ENCODE measurements at regions not wholly inside any gene's neighbourhood (a gene's known extent, or its start where the extent isn't known, plus 50 kb on each side); places are given as distances from the start of the nearest gene placed in this dataset.

- no peak for ATAC-seq
- TF ChIP-seq ARNTL (CRISPR knock-in tag; IDR thresholded peaks at IDR 0.05; ENCODE audit: borderline replicate concordance, low read depth), result no peak
- TF ChIP-seq, protein P1, sequence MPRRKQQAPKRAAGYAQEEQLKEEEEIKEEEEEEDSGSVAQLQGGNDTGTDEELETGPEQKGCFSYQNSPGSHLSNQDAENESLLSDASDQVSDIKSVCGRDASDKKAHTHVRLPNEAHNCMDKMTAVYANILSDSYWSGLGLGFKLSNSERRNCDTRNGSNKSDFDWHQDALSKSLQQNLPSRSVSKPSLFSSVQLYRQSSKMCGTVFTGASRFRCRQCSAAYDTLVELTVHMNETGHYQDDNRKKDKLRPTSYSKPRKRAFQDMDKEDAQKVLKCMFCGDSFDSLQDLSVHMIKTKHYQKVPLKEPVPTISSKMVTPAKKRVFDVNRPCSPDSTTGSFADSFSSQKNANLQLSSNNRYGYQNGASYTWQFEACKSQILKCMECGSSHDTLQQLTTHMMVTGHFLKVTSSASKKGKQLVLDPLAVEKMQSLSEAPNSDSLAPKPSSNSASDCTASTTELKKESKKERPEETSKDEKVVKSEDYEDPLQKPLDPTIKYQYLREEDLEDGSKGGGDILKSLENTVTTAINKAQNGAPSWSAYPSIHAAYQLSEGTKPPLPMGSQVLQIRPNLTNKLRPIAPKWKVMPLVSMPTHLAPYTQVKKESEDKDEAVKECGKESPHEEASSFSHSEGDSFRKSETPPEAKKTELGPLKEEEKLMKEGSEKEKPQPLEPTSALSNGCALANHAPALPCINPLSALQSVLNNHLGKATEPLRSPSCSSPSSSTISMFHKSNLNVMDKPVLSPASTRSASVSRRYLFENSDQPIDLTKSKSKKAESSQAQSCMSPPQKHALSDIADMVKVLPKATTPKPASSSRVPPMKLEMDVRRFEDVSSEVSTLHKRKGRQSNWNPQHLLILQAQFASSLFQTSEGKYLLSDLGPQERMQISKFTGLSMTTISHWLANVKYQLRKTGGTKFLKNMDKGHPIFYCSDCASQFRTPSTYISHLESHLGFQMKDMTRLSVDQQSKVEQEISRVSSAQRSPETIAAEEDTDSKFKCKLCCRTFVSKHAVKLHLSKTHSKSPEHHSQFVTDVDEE (CRISPR knock-in tag; IDR thresholded peaks at IDR 0.05), result no peak
- no peak for TF ChIP-seq ZNF8 (CRISPR knock-in tag; IDR thresholded peaks at IDR 0.05)
- no peak for TF ChIP-seq ZNF70 (CRISPR knock-in tag; IDR thresholded peaks at IDR 0.05)
- TF ChIP-seq, protein P2, sequence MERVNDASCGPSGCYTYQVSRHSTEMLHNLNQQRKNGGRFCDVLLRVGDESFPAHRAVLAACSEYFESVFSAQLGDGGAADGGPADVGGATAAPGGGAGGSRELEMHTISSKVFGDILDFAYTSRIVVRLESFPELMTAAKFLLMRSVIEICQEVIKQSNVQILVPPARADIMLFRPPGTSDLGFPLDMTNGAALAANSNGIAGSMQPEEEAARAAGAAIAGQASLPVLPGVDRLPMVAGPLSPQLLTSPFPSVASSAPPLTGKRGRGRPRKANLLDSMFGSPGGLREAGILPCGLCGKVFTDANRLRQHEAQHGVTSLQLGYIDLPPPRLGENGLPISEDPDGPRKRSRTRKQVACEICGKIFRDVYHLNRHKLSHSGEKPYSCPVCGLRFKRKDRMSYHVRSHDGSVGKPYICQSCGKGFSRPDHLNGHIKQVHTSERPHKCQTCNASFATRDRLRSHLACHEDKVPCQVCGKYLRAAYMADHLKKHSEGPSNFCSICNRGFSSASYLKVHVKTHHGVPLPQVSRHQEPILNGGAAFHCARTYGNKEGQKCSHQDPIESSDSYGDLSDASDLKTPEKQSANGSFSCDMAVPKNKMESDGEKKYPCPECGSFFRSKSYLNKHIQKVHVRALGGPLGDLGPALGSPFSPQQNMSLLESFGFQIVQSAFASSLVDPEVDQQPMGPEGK (CRISPR knock-in tag; IDR thresholded peaks at IDR 0.05; ENCODE audit: borderline replicate concordance), result no peak
- TF ChIP-seq GLIS3 (CRISPR knock-in tag; IDR thresholded peaks at IDR 0.05), result no peak
- TF ChIP-seq RARB (CRISPR knock-in tag; IDR thresholded peaks at IDR 0.05), result no peak
- TF ChIP-seq, protein P3, sequence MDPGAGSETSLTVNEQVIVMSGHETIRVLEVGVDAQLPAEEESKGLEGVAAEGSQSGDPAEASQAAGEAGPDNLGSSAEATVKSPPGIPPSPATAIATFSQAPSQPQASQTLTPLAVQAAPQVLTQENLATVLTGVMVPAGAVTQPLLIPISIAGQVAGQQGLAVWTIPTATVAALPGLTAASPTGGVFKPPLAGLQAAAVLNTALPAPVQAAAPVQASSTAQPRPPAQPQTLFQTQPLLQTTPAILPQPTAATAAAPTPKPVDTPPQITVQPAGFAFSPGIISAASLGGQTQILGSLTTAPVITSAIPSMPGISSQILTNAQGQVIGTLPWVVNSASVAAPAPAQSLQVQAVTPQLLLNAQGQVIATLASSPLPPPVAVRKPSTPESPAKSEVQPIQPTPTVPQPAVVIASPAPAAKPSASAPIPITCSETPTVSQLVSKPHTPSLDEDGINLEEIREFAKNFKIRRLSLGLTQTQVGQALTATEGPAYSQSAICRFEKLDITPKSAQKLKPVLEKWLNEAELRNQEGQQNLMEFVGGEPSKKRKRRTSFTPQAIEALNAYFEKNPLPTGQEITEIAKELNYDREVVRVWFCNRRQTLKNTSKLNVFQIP (CRISPR knock-in tag; IDR thresholded peaks at IDR 0.05; ENCODE audit: borderline replicate concordance, low read depth), result no peak
- TF ChIP-seq ZFP30 (CRISPR knock-in tag; IDR thresholded peaks at IDR 0.05), result no peak
- TF ChIP-seq TOX (CRISPR knock-in tag; IDR thresholded peaks at IDR 0.05; ENCODE audit: borderline replicate concordance), result no peak
- TF ChIP-seq ISL1 (CRISPR knock-in tag; IDR thresholded peaks at IDR 0.05), result no peak
- no peak for TF ChIP-seq ZC3H10 (CRISPR knock-in tag; IDR thresholded peaks at IDR 0.05)
- TF ChIP-seq BACH2 (CRISPR knock-in tag; IDR thresholded peaks at IDR 0.05; ENCODE audit: borderline replicate concordance), result no peak
- no peak for TF ChIP-seq ESRRG (CRISPR knock-in tag; IDR thresholded peaks at IDR 0.05)
- TF ChIP-seq CREB5 (CRISPR knock-in tag; IDR thresholded peaks at IDR 0.05; ENCODE audit: low read depth), result no peak
- TF ChIP-seq, protein P4, sequence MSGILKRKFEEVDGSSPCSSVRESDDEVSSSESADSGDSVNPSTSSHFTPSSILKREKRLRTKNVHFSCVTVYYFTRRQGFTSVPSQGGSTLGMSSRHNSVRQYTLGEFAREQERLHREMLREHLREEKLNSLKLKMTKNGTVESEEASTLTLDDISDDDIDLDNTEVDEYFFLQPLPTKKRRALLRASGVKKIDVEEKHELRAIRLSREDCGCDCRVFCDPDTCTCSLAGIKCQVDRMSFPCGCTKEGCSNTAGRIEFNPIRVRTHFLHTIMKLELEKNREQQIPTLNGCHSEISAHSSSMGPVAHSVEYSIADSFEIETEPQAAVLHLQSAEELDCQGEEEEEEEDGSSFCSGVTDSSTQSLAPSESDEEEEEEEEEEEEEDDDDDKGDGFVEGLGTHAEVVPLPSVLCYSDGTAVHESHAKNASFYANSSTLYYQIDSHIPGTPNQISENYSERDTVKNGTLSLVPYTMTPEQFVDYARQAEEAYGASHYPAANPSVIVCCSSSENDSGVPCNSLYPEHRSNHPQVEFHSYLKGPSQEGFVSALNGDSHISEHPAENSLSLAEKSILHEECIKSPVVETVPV (CRISPR knock-in tag; IDR thresholded peaks at IDR 0.05), result no peak
- no peak for TF ChIP-seq ZFP3 (CRISPR knock-in tag; IDR thresholded peaks at IDR 0.05)
- TF ChIP-seq OSR1 (CRISPR knock-in tag; IDR thresholded peaks at IDR 0.05), result no peak
- TF ChIP-seq SNAI2 (CRISPR knock-in tag; IDR thresholded peaks at IDR 0.05), result no peak
Observed at GRCh38 chr6:137800762-137801161, 66.3 kb upstream of the TNFAIP3 start.

DNA sequence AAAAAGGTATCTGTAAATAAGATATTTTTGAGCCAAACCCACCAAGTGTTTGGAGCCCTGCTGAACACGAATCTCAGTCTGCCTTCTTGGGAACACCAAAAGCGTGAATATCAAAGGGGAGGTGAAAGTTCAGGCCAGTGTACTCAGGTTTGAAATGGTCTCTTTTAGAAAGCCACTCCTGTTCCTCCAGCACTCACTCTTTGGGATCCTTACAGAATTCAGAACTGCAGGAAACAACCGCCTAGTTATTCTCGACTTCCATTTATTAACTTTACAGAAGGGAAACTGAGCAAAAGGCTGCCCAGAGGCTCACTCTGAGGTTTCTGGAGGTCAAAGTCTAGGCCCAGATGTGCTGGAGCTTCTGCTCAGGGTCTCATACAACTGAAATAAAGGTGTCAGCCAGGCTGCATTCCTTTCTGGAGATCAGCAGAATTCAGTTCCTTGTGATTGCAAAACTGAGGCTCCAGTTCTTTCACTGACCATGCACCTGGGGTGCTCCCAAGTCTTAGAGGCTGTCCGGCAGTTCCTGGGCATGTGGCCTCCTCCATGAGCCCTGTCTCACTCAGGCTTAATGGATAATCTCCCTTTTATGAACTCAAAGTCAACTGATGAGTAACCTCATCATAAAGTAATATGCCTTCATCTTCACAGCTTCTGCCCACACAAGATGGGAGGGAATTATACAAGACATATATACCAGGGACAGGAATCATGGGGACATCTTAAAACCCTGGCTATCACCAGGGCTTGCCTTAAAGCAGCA is 65.5 kb upstream of the TNFAIP3 start:
- ATAC-seq, result no peak
- no peak for TF ChIP-seq SNAI2 (CRISPR knock-in tag; IDR thresholded peaks at IDR 0.05)
- TF ChIP-seq RARB (CRISPR knock-in tag; IDR thresholded peaks at IDR 0.05), result no peak
- no peak for TF ChIP-seq ZNF565 (CRISPR knock-in tag; conservative IDR thresholded peaks at IDR 0.05; ENCODE audit: low read depth)
- no peak for TF ChIP-seq ZFP30 (CRISPR knock-in tag; IDR thresholded peaks at IDR 0.05)
- no peak for TF ChIP-seq BACH2 (CRISPR knock-in tag; IDR thresholded peaks at IDR 0.05; ENCODE audit: borderline replicate concordance)
- TF ChIP-seq, protein P3 (CRISPR knock-in tag; IDR thresholded peaks at IDR 0.05; ENCODE audit: borderline replicate concordance, low read depth), result no peak
- TF ChIP-seq, protein P2 (CRISPR knock-in tag; IDR thresholded peaks at IDR 0.05; ENCODE audit: borderline replicate concordance), result no peak
- TF ChIP-seq, protein P4 (CRISPR knock-in tag; IDR thresholded peaks at IDR 0.05), result no peak
- TF ChIP-seq ISL1 (CRISPR knock-in tag; IDR thresholded peaks at IDR 0.05), result no peak
- TF ChIP-seq OSR1 (CRISPR knock-in tag; IDR thresholded peaks at IDR 0.05), result no peak
- no peak for TF ChIP-seq GLIS3 (CRISPR knock-in tag; IDR thresholded peaks at IDR 0.05)
- no peak for TF ChIP-seq ESRRG (CRISPR knock-in tag; IDR thresholded peaks at IDR 0.05)
- TF ChIP-seq ARNTL (CRISPR knock-in tag; IDR thresholded peaks at IDR 0.05; ENCODE audit: borderline replicate concordance, low read depth), result no peak
- no peak for TF ChIP-seq ZNF8 (CRISPR knock-in tag; IDR thresholded peaks at IDR 0.05)
- no peak for TF ChIP-seq ZFP3 (CRISPR knock-in tag; IDR thresholded peaks at IDR 0.05)
- no peak for TF ChIP-seq CSDC2 (CRISPR knock-in tag; IDR thresholded peaks at IDR 0.05)
